GM12878 (cell line): ENCODE measurements at regions not wholly inside any gene's neighbourhood (a gene's known extent, or its start where the extent isn't known, plus 50 kb on each side); places are given as distances from the start of the nearest gene placed in this dataset.

Experiments
- ATAC-seq: fragments of 200-7000 bp; cut with Tn5 transposase; 3 replicates; pipeline ENCODE4 v1.9.1; 2020; ENCODE audit warnings: mild to moderate bottlenecking, moderate library complexity
- BruUV-seq: library from RNA; stranded (reverse); fragments of 400-500 nt; replicated peaks from 2 replicates; lab custom pipeline; 2021; lab: Mats Ljungman, UMichigan
- CTCF ChIA-PET: fragments of 300-600 bp; sonication (Branson Sonifier 250); formaldehyde crosslinking; extraction: SDS; loops from one replicate; lab custom pipeline; 2021; ENCODE audit warnings: inconsistent platforms; lab: Yijun Ruan, JAX
- POLR2A ChIA-PET: fragments of 350-600 bp; formaldehyde crosslinking; extraction: SDS; loops from one replicate; lab custom pipeline; 2021; ENCODE audit warnings: inconsistent platforms; lab: Charles Lee
- RAD21 ChIA-PET: fragments of 300-600 bp; sonication (Branson Sonifier 250); formaldehyde crosslinking; loops from one replicate; lab custom pipeline; 2023; ENCODE audit warnings: antibody characterized with exemption; ENCODE audit not compliant: unreplicated experiment; lab: Charles Lee
- SMC1A ChIA-PET: fragments of 300-600 bp; sonication (Branson Sonifier 250); formaldehyde crosslinking; loops from one replicate; lab custom pipeline; 2023; ENCODE audit not compliant: unreplicated experiment, uncharacterized antibody; lab: Charles Lee
- DNase-seq: peaks from one replicate; pipeline ENCODE4 v3.0.0-alpha.2; 2011; ENCODE audit warnings: low read depth, low spot score
- FAIRE-seq: peaks from 3 replicates; lab custom pipeline; 2011; peaks lifted over from hg19 to GRCh38; lab: Jason Lieb, UNC
- H2AFZ ChIP-seq: 2 replicates; pipeline ENCODE4 v1.6.0; 2011; ENCODE audit warnings: low read depth, low read length, control low read depth; ENCODE audit not compliant: control insufficient read depth
- H3K27ac ChIP-seq: 2 replicates; pipeline ENCODE4 v1.5.1; 2011; ENCODE audit warnings: control low read depth; ENCODE audit not compliant: control insufficient read depth, insufficient read depth
- H3K27me3 ChIP-seq, 2 experiments: replicated peaks in 1 of 2; 2 replicates each; pipeline versions ENCODE4 v1.6.0 to v1.6.1; 2011; ENCODE audit warnings: low read length in 1 of 2; ENCODE audit not compliant: control insufficient read depth in 2 of 2, insufficient read depth in 2 of 2
- H3K36me3 ChIP-seq, 2 experiments: 2 replicates each; pipeline ENCODE4 v1.5.1; 2011; ENCODE audit warnings: low read length in 1 of 2; ENCODE audit not compliant: control insufficient read depth in 2 of 2, insufficient read depth in 2 of 2
- H3K4me1 ChIP-seq: 2 replicates; pipeline ENCODE4 v1.6.1; 2011; ENCODE audit warnings: mild to moderate bottlenecking, low read length, moderate library complexity, mixed read lengths; ENCODE audit not compliant: control insufficient read depth, insufficient read depth
- H3K4me2 ChIP-seq: 2 replicates; pipeline ENCODE4 v1.6.0; 2011; ENCODE audit warnings: control low read depth; ENCODE audit not compliant: control insufficient read depth, insufficient read depth
- H3K4me3 ChIP-seq: fragments of 200-600 bp; sonication (generic); 2 replicates; pipeline ENCODE4 v1.5.1; 2016
- H3K79me2 ChIP-seq: 2 replicates; pipeline ENCODE4 v1.6.0; 2011; ENCODE audit warnings: low read length; ENCODE audit not compliant: control insufficient read depth, insufficient read depth
- H3K9ac ChIP-seq: 2 replicates; pipeline ENCODE4 v1.8.0; 2011; ENCODE audit warnings: low read length, control low read depth, mixed read lengths; ENCODE audit not compliant: control insufficient read depth, insufficient read depth
- H3K9me3 ChIP-seq: replicated peaks from 3 replicates; pipeline ENCODE4 v1.5.1; 2011; ENCODE audit warnings: mild to moderate bottlenecking, low read length; ENCODE audit not compliant: control insufficient read depth, insufficient read depth
- H4K20me1 ChIP-seq: 2 replicates; pipeline ENCODE4 v1.6.0; 2011; ENCODE audit not compliant: control insufficient read depth, insufficient read depth
- CTCF ChIP-seq, 3 experiments: IDR thresholded peaks in 2 of 3; conservative IDR thresholded peaks in 1 of 3; 2 replicates each; pipeline ENCODE4 v1.5.1; 2011; ENCODE audit warnings: low read depth in 3 of 3, low read length in 3 of 3, mild to moderate bottlenecking in 3 of 3, control low read depth in 2 of 3, moderate library complexity in 2 of 3, inconsistent platforms in 1 of 3, mixed read lengths in 1 of 3; ENCODE audit not compliant: control insufficient read depth in 2 of 3, insufficient read depth in 1 of 3; ENCODE audit errors: extremely low read depth in 1 of 3
- E2F8 ChIP-seq: fragments of 450-650 bp; IDR thresholded peaks from 2 replicates; pipeline ENCODE4 v1.6.1; 2018; ENCODE audit warnings: mild to moderate bottlenecking, low read depth, moderate library complexity; ENCODE audit not compliant: partially characterized antibody
- HSF1 ChIP-seq: fragments of 150-350 bp; IDR thresholded peaks from 2 replicates; pipeline ENCODE4 v1.6.1; 2014; ENCODE audit warnings: mild to moderate bottlenecking, low read depth, low read length
- REST ChIP-seq: IDR thresholded peaks from 2 replicates; pipeline ENCODE4 v1.6.1; 2012; ENCODE audit warnings: mild to moderate bottlenecking, low read depth, low read length
- TCF12 ChIP-seq: IDR thresholded peaks from 2 replicates; pipeline ENCODE4 v1.6.1; 2011; ENCODE audit warnings: low read depth, mild to moderate bottlenecking, low read length
- ZBED1 ChIP-seq: IDR thresholded peaks from 2 replicates; pipeline ENCODE4 v1.6.1; 2016; ENCODE audit warnings: borderline replicate concordance
- WGBS: methylation state at CpG from one replicate; pipeline ENCODE4 v1.1.6; 2016; ENCODE audit warnings: low lambda C conversion rate; ENCODE audit not compliant: insufficient replicate concordance, insufficient coverage; ENCODE audit errors: missing lambda C conversion rate; 5-methylcytosine and 5-hydroxymethylcytosine counted together
- in situ Hi-C: fragments of 300-500 bp; cut with MboI; formaldehyde crosslinking; loops from 9 replicates; pipeline ENCODE4 v1.14.3; 2018; ENCODE audit warnings: mixed read lengths
- intact Hi-C: fragments of 100-400 bp; cut with micrococcal nuclease; formaldehyde crosslinking; loops from one replicate; pipeline ENCODE4 v1.14.2; 2022; ENCODE audit not compliant: unreplicated experiment

GRCh38 chr10:44662051-44662450 lies 249.1 kb upstream of the TMEM72 start:
- FAIRE-seq (no peak), DNase-seq (no peak)
- BruUV-seq, result no TSS peak
- no peak overlapping the region for H3K4me2 ChIP-seq
- ChIA-PET CTCF (no interaction called here), SMC1A (no interaction called here), POLR2A (no interaction called here), RAD21 (no interaction called here)
- no peaks in the 10 kb centered on the region for H3K36me3 ChIP-seq
- WGBS, result 19% methylated on average over 6 of the region's 6 CpGs
- H3K4me1 ChIP-seq, result no peaks in the 10 kb centered on the region
- no peaks in the 10 kb centered on the region for H3K79me2 ChIP-seq
- TF ChIP-seq HSF1 (no peak), E2F8 (no peak), ZBED1 (no peak)
- TF ChIP-seq, all 136 proteins: peak for 0
- ATAC-seq, result no peak
- Histone ChIP-seq H2AFZ (no peak overlapping the region), H3K27ac (no peak overlapping the region), H3K9me3 (no peaks in the 10 kb centered on the region; the same call in 2 of the 3 replicates), H3K9ac (no peak overlapping the region), H4K20me1 (no peaks in the 10 kb centered on the region), H3K27me3 (no peaks in the 10 kb centered on the region), H3K4me3 (no peak overlapping the region)
- intact Hi-C loops, result no loop called here
- in situ Hi-C loops, result no loop called here

GRCh38 chr10:44668336-44668735 lies 242.8 kb upstream of the TMEM72 start:
- no peak overlapping the region for H3K4me2 ChIP-seq
- no peak overlapping the region for H3K4me3 ChIP-seq
- in situ Hi-C loops (no loop called here), intact Hi-C loops (no loop called here)
- H3K9me3 ChIP-seq, result no peaks in the 10 kb centered on the region; the same call in 2 of the 3 replicates
- H4K20me1 ChIP-seq, result no peaks in the 10 kb centered on the region
- H3K36me3 ChIP-seq, result no peaks in the 10 kb centered on the region
- ChIA-PET RAD21 (no interaction called here), CTCF (no interaction called here), POLR2A (no interaction called here), SMC1A (no interaction called here)
- H3K27ac ChIP-seq, result no peak overlapping the region
- FAIRE-seq, result no peak
- H3K4me1 ChIP-seq, result no peaks in the 10 kb centered on the region
- no TSS peak for BruUV-seq
- ATAC-seq, result no peak
- H2AFZ ChIP-seq, result no peak overlapping the region
- H3K27me3 ChIP-seq, result no peaks in the 10 kb centered on the region
- DNase-seq, result no peak
- no peaks in the 10 kb centered on the region for H3K79me2 ChIP-seq
- H3K9ac ChIP-seq, result no peak overlapping the region
- TF ChIP-seq CTCF (IDR thresholded peaks at IDR 0.05 in 2 of 3, conservative IDR thresholded peaks at IDR 0.05 in 1 of 3; ENCODE audit: control insufficient read depth in 2 of 3, extremely low read depth in 1 of 3, insufficient read depth in 1 of 3, low read depth in 3 of 3, low read length in 3 of 3) (no peak), TCF12 (no peak), REST (no peak)
